Astrocyte (in vitro differentiated cells and primary cell): ENCODE measurements at regions not wholly inside any gene's neighbourhood (a gene's known extent, or its start where the extent isn't known, plus 50 kb on each side); places are given as distances from the start of the nearest gene placed in this dataset.

ENCODE experiments used
- DNase-seq: peaks from one replicate; pipeline ENCODE4 v3.0.0-alpha.2; 2010; ENCODE audit warnings: low read depth
- FAIRE-seq: peaks from 2 replicates; lab custom pipeline; 2011; peaks lifted over from hg19 to GRCh38; lab: Jason Lieb, UNC
- H2AFZ ChIP-seq: 2 replicates; pipeline ENCODE4 v1.6.0; 2012; ENCODE audit warnings: low read depth, low read length, inconsistent platforms
- H3K27ac ChIP-seq: 2 replicates; pipeline ENCODE4 v1.5.1; 2011; ENCODE audit warnings: low read depth, low read length, inconsistent platforms
- H3K27me3 ChIP-seq: 2 replicates; pipeline ENCODE4 v1.6.0; 2011; ENCODE audit warnings: low read length, inconsistent platforms; ENCODE audit not compliant: insufficient read depth
- H3K36me3 ChIP-seq: 2 replicates; pipeline ENCODE4 v1.5.1; 2011; ENCODE audit warnings: low read length, inconsistent platforms; ENCODE audit not compliant: insufficient read depth
- H3K4me1 ChIP-seq: 2 replicates; pipeline ENCODE4 v1.5.1; 2011; ENCODE audit warnings: low read length, inconsistent platforms; ENCODE audit not compliant: insufficient read depth
- H3K4me2 ChIP-seq: 2 replicates; pipeline ENCODE4 v1.6.0; 2012; ENCODE audit warnings: low read length, inconsistent platforms
- H3K4me3 ChIP-seq: 2 replicates; pipeline ENCODE4 v1.5.1; 2011; ENCODE audit warnings: low read depth, mild to moderate bottlenecking, low read length, inconsistent platforms; ENCODE audit not compliant: insufficient read depth
- H3K79me2 ChIP-seq: 2 replicates; pipeline ENCODE4 v1.6.0; 2012; ENCODE audit warnings: mild to moderate bottlenecking, low read length, inconsistent platforms; ENCODE audit not compliant: insufficient read depth
- H3K9ac ChIP-seq: 2 replicates; pipeline ENCODE4 v1.6.0; 2012; ENCODE audit warnings: mild to moderate bottlenecking, low read length, inconsistent platforms
- H3K9me3 ChIP-seq: 2 replicates; pipeline ENCODE4 v1.5.1; 2012; ENCODE audit warnings: low read depth, mild to moderate bottlenecking, low read length, inconsistent platforms; ENCODE audit not compliant: insufficient read depth
- H4K20me1 ChIP-seq: 2 replicates; pipeline ENCODE4 v1.6.0; 2012; ENCODE audit warnings: low read length, inconsistent platforms; ENCODE audit not compliant: insufficient read depth
- H3K27ac Mint-ChIP-seq: one replicate; pipeline ENCODE4 v1.8.0; 2021; ENCODE audit warnings: mild to moderate bottlenecking, mixed read lengths; ENCODE audit not compliant: unreplicated experiment
- H3K27me3 Mint-ChIP-seq: one replicate; pipeline ENCODE4 v1.8.0; 2021; ENCODE audit warnings: low read depth, mixed read lengths; ENCODE audit not compliant: unreplicated experiment
- H3K36me3 Mint-ChIP-seq: one replicate; pipeline ENCODE4 v1.8.0; 2021; ENCODE audit warnings: low read depth, mixed read lengths; ENCODE audit not compliant: unreplicated experiment
- H3K4me1 Mint-ChIP-seq: one replicate; pipeline ENCODE4 v1.8.0; 2021; ENCODE audit warnings: low read depth, mixed read lengths; ENCODE audit not compliant: unreplicated experiment
- H3K4me3 Mint-ChIP-seq: one replicate; pipeline ENCODE4 v1.8.0; 2021; ENCODE audit warnings: mild to moderate bottlenecking, moderate library complexity, mixed read lengths; ENCODE audit not compliant: unreplicated experiment
- H3K9me3 Mint-ChIP-seq: one replicate; pipeline ENCODE4 v1.8.0; 2021; ENCODE audit warnings: mild to moderate bottlenecking, mixed read lengths; ENCODE audit not compliant: unreplicated experiment
- CTCF ChIP-seq: IDR thresholded peaks from 2 replicates; pipeline ENCODE4 v1.5.1; 2011; ENCODE audit warnings: low read depth, mild to moderate bottlenecking, inconsistent platforms, low read length, moderate library complexity; ENCODE audit not compliant: insufficient read depth
- EZH2 ChIP-seq: IDR thresholded peaks from 2 replicates; pipeline ENCODE4 v1.6.1; 2012; ENCODE audit warnings: mild to moderate bottlenecking, low read length, inconsistent platforms; ENCODE audit not compliant: insufficient read depth

GRCh38 chr21:35225573-35225972 is 176.5 kb upstream of the RUNX1 start:
- Mint-ChIP-seq H3K9me3 (peaks cover 3% of the 10 kb centered on the region), H3K27me3 (no peaks in the 10 kb centered on the region), H3K4me3 (no peak overlapping the region), H3K36me3 (no peaks in the 10 kb centered on the region), H3K4me1 (peaks cover 31% of the 10 kb centered on the region), H3K27ac (no peak overlapping the region)
- Histone ChIP-seq H3K4me2 (no peak overlapping the region), H3K4me3 (no peak overlapping the region), H3K27ac (no peak overlapping the region), H3K9me3 (no peaks in the 10 kb centered on the region), H3K27me3 (no peaks in the 10 kb centered on the region), H2AFZ (no peak overlapping the region), H3K9ac (no peak overlapping the region), H3K79me2 (no peaks in the 10 kb centered on the region), H3K36me3 (no peaks in the 10 kb centered on the region), H4K20me1 (no peaks in the 10 kb centered on the region), H3K4me1 (peaks cover 12% of the 10 kb centered on the region)
- no peak for DNase-seq
- TF ChIP-seq CTCF (no peak), EZH2 (no peak)
- FAIRE-seq: no peak

- Histone ChIP-seq H3K9me3 (no peaks in the 10 kb centered on the region), H3K79me2 (no peaks in the 10 kb centered on the region), H3K4me3 (no peak overlapping the region), H3K36me3 (no peaks in the 10 kb centered on the region), H3K27me3 (no peaks in the 10 kb centered on the region), H3K4me2 (no peak overlapping the region), H4K20me1 (no peaks in the 10 kb centered on the region), H2AFZ (no peak overlapping the region), H3K9ac (no peak overlapping the region), H3K4me1 (peaks cover 12% of the 10 kb centered on the region), H3K27ac (no peak overlapping the region)
- H3K4me3 Mint-ChIP-seq: no peak overlapping the region
- H3K27ac Mint-ChIP-seq: no peak overlapping the region
- H3K27me3 Mint-ChIP-seq: no peaks in the 10 kb centered on the region
- TF ChIP-seq EZH2: no peak
- no peak for TF ChIP-seq CTCF
- H3K36me3 Mint-ChIP-seq: no peaks in the 10 kb centered on the region
- no peak for DNase-seq
- FAIRE-seq: no peak
- peaks cover 3% of the 10 kb centered on the region for H3K9me3 Mint-ChIP-seq
- peaks cover 45% of the 10 kb centered on the region for H3K4me1 Mint-ChIP-seq
Measured at GRCh38 chr21:35223480-35224156, 174.5 kb upstream of the RUNX1 start.

- no peak for FAIRE-seq
- peaks cover 56% of the 10 kb centered on the region for H3K4me1 Mint-ChIP-seq
- TF ChIP-seq EZH2: no peak
- no peak for TF ChIP-seq CTCF
Measured at GRCh38 chr21:35222541-35222941, 173.4 kb upstream of the RUNX1 start.

More at GRCh38 chr21:35222541-35222941, 173.4 kb upstream of the RUNX1 start:
- Histone ChIP-seq H3K4me2 (peak overlapping the region; percentile 30), H3K79me2 (no peaks in the 10 kb centered on the region), H2AFZ (no peak overlapping the region), H3K9ac (no peak overlapping the region), H3K4me1 (peaks cover 22% of the 10 kb centered on the region), H3K36me3 (no peaks in the 10 kb centered on the region), H3K4me3 (no peak overlapping the region), H3K9me3 (no peaks in the 10 kb centered on the region), H3K27ac (no peak overlapping the region), H4K20me1 (no peaks in the 10 kb centered on the region), H3K27me3 (no peaks in the 10 kb centered on the region)
- H3K27me3 Mint-ChIP-seq: no peaks in the 10 kb centered on the region
- H3K9me3 Mint-ChIP-seq: peaks cover 3% of the 10 kb centered on the region
- H3K4me3 Mint-ChIP-seq: no peak overlapping the region
- no peaks in the 10 kb centered on the region for H3K36me3 Mint-ChIP-seq
- no peak overlapping the region for H3K27ac Mint-ChIP-seq
- DNase-seq: no peak
